ENCODE measurements at regions not wholly inside any gene's neighbourhood (a gene's known extent, or its start where the extent isn't known, plus 50 kb on each side); places are given as distances from the start of the nearest gene placed in this dataset.

GRCh38 chr3:128554465-128555097 is 61.6 kb upstream of the GATA2 start:
- no peak for TF ChIP-seq EZH2 (IDR thresholded peaks at IDR 0.05; ENCODE audit: insufficient read depth, poor library complexity, severe bottlenecking)
- no peak for TF ChIP-seq EZH2phosphoT487 (IDR thresholded peaks at IDR 0.05; ENCODE audit: insufficient read depth, low read depth)

Data from GM23248 (cell line).